ENCODE measurements at regions not wholly inside any gene's neighbourhood (a gene's known extent, or its start where the extent isn't known, plus 50 kb on each side); places are given as distances from the start of the nearest gene placed in this dataset.

GRCh38 chr1:220473440-220473839, 54.5 kb upstream of the MARK1 start:
- no peak for TF ChIP-seq POLR2A (IDR thresholded peaks at IDR 0.05)
- TF ChIP-seq, protein P1, sequence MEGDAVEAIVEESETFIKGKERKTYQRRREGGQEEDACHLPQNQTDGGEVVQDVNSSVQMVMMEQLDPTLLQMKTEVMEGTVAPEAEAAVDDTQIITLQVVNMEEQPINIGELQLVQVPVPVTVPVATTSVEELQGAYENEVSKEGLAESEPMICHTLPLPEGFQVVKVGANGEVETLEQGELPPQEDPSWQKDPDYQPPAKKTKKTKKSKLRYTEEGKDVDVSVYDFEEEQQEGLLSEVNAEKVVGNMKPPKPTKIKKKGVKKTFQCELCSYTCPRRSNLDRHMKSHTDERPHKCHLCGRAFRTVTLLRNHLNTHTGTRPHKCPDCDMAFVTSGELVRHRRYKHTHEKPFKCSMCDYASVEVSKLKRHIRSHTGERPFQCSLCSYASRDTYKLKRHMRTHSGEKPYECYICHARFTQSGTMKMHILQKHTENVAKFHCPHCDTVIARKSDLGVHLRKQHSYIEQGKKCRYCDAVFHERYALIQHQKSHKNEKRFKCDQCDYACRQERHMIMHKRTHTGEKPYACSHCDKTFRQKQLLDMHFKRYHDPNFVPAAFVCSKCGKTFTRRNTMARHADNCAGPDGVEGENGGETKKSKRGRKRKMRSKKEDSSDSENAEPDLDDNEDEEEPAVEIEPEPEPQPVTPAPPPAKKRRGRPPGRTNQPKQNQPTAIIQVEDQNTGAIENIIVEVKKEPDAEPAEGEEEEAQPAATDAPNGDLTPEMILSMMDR (IDR thresholded peaks at IDR 0.05) = no peak

Data from body of pancreas (tissue), 4 donors.